ENCODE measurements at regions not wholly inside any gene's neighbourhood (a gene's known extent, or its start where the extent isn't known, plus 50 kb on each side); places are given as distances from the start of the nearest gene placed in this dataset.

DNA sequence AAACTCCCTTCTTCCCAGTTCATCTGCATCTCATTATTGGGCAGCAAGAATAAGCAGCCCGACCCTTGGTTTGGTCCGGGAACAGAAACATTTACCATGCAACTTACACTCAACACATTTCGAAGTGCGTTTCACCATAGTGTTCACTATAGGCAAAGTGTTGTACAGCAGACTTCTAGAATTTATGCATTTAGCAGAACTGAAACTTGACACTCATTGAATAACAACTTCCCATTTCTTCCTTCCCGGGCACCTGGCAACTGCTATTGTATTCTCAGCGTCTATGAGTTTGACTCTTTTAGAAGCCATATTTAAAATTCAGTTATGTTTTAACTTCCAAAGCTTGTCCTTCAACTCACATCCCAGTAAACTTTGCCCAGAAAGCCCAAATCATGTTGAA, 840.6 kb downstream of the NLGN4X start:
- ATAC-seq (ENCODE audit: low read depth) (no peak), DNase-seq (ENCODE audit: low spot score) (no peak)
- Histone ChIP-seq H3K27me3 (ENCODE audit: insufficient read depth, poor library complexity, severe bottlenecking) (no peaks in the 10 kb centered on the region), H3K36me3 (ENCODE audit: low read depth) (no peaks in the 10 kb centered on the region), H3K4me3 (ENCODE audit: severe bottlenecking) (no peak overlapping the region), H3K27ac (ENCODE audit: poor library complexity, severe bottlenecking) (no peak overlapping the region), H3K9me3 (ENCODE audit: severe bottlenecking) (no peaks in the 10 kb centered on the region), H3K4me1 (ENCODE audit: insufficient read depth, poor library complexity, severe bottlenecking) (no peaks in the 10 kb centered on the region)
- no peak for TF ChIP-seq CTCF (IDR thresholded peaks at IDR 0.05; ENCODE audit: poor library complexity, severe bottlenecking)

DNA sequence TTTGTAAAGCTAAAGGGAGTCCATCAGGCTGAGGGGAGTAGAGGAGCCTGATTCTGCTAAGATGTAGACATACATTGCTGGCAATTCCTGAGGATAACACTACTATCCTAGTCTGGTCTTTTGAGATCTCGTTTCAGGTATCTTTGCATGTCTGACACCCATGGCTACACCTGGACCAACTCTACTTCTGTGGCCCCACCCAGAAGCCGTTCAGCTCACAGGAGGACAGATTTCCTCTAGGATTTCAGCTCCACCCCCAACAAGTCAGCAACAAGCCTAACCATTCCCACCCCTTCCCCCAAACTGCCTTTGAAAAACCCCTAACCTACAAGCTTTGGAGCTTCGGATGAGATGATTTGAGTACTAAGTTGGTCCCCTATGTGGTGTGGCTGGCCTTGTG, 848.2 kb downstream of the NLGN4X start:
- no peak overlapping the region for H3K27ac ChIP-seq (ENCODE audit: poor library complexity, severe bottlenecking)
- H3K4me1 ChIP-seq (ENCODE audit: insufficient read depth, poor library complexity, severe bottlenecking), result no peaks in the 10 kb centered on the region
- no peak for TF ChIP-seq CTCF (IDR thresholded peaks at IDR 0.05; ENCODE audit: poor library complexity, severe bottlenecking)
- no peaks in the 10 kb centered on the region for H3K27me3 ChIP-seq (ENCODE audit: insufficient read depth, poor library complexity, severe bottlenecking)
- ATAC-seq (ENCODE audit: low read depth), result no peak
- H3K36me3 ChIP-seq (ENCODE audit: low read depth), result no peaks in the 10 kb centered on the region
- H3K4me3 ChIP-seq (ENCODE audit: severe bottlenecking), result no peak overlapping the region
- no peaks in the 10 kb centered on the region for H3K9me3 ChIP-seq (ENCODE audit: severe bottlenecking)
- DNase-seq (ENCODE audit: low spot score), result no peak

DNA sequence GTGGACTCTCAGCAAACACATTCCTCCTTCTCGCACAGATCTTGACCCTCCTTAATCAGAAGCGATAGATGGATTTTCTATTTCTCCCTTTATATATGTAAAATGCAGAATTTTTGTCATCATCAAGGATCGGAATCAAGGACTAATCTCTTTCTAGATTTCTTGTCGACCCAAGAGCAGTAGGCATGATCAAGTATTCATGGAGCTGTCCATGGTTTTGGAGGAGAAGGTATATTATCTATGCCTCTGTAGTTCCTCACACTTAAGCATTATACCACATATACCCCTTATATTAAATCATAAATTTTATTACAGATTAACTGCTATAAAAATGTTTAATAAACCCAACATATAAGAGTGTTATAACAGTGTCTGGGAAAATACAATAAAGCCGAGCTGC, 886.8 kb downstream of the NLGN4X start:
- no peaks in the 10 kb centered on the region for H3K9me3 ChIP-seq (ENCODE audit: severe bottlenecking)
- DNase-seq (ENCODE audit: low spot score), result no peak
- no peaks in the 10 kb centered on the region for H3K27me3 ChIP-seq (ENCODE audit: insufficient read depth, poor library complexity, severe bottlenecking)
- no peaks in the 10 kb centered on the region for H3K36me3 ChIP-seq (ENCODE audit: low read depth)
- no peak for ATAC-seq (ENCODE audit: low read depth)
- H3K4me3 ChIP-seq (ENCODE audit: severe bottlenecking), result no peak overlapping the region
- H3K27ac ChIP-seq (ENCODE audit: poor library complexity, severe bottlenecking), result no peak overlapping the region
- H3K4me1 ChIP-seq (ENCODE audit: insufficient read depth, poor library complexity, severe bottlenecking), result no peaks in the 10 kb centered on the region
- TF ChIP-seq CTCF (IDR thresholded peaks at IDR 0.05; ENCODE audit: poor library complexity, severe bottlenecking), result no peak

DNA sequence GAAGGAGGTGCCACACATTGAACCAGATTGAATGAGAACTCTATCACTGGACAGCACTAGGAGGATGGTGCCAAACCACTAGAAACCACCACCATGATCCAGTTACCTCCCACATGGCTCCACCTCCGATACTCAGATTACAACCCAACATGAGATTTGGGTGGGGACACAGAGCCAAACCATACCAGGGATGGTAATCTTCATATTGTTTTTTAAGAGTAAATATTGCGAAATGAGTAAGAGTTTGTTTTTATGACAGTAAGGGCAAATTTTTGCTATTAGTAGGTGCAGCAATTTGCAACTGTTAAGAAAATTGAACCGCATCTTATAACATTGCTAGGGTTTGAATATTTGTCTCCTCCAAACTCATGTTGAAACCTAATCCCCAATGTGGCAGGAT, 891.5 kb downstream of the NLGN4X start:
- DNase-seq (ENCODE audit: low spot score), result no peak
- ATAC-seq (ENCODE audit: low read depth), result no peak
- no peaks in the 10 kb centered on the region for H3K27me3 ChIP-seq (ENCODE audit: insufficient read depth, poor library complexity, severe bottlenecking)
- no peaks in the 10 kb centered on the region for H3K36me3 ChIP-seq (ENCODE audit: low read depth)
- no peaks in the 10 kb centered on the region for H3K9me3 ChIP-seq (ENCODE audit: severe bottlenecking)
- H3K4me1 ChIP-seq (ENCODE audit: insufficient read depth, poor library complexity, severe bottlenecking), result no peaks in the 10 kb centered on the region
- no peak overlapping the region for H3K4me3 ChIP-seq (ENCODE audit: severe bottlenecking)
- no peak for TF ChIP-seq CTCF (IDR thresholded peaks at IDR 0.05; ENCODE audit: poor library complexity, severe bottlenecking)
- no peak overlapping the region for H3K27ac ChIP-seq (ENCODE audit: poor library complexity, severe bottlenecking)

- Histone ChIP-seq H3K27ac (ENCODE audit: poor library complexity, severe bottlenecking) (no peak overlapping the region), H3K4me3 (ENCODE audit: severe bottlenecking) (no peak overlapping the region), H3K9me3 (ENCODE audit: severe bottlenecking) (no peaks in the 10 kb centered on the region), H3K36me3 (ENCODE audit: low read depth) (no peaks in the 10 kb centered on the region), H3K4me1 (ENCODE audit: insufficient read depth, poor library complexity, severe bottlenecking) (no peaks in the 10 kb centered on the region), H3K27me3 (ENCODE audit: insufficient read depth, poor library complexity, severe bottlenecking) (no peaks in the 10 kb centered on the region)
- ATAC-seq (ENCODE audit: low read depth) (no peak), DNase-seq (ENCODE audit: low spot score) (no peak)
- TF ChIP-seq CTCF (IDR thresholded peaks at IDR 0.05; ENCODE audit: poor library complexity, severe bottlenecking), result no peak
Observed at GRCh38 chrX:5324546-5324945, 904.1 kb downstream of the NLGN4X start.

Data from RWPE2 (cell line).